ENCODE measurements at regions not wholly inside any gene's neighbourhood (a gene's known extent, or its start where the extent isn't known, plus 50 kb on each side); places are given as distances from the start of the nearest gene placed in this dataset.
A peak's percentile ranks its signal among the peaks of the same experiment; 100 is the strongest.

GRCh38 chrX:6377103-6377764 lies 148.6 kb upstream of the NLGN4X start:
- Histone ChIP-seq H3K27ac (no peak overlapping the region), H3K4me3 (no peak overlapping the region), H3K9me3 (no peaks in the 10 kb centered on the region), H3K4me1 (no peaks in the 10 kb centered on the region), H3K4me2 (no peak overlapping the region)
- POLR2A ChIA-PET = no interaction called here
- FAIRE-seq = peak; percentile 65
- TF ChIP-seq CHD2 (IDR thresholded peaks at IDR 0.05; ENCODE audit: low read length, partially characterized antibody) = no peak
- TF ChIP-seq GATA3 (IDR thresholded peaks at IDR 0.05; ENCODE audit: borderline replicate concordance) = no peak
- TF ChIP-seq KDM5A (IDR thresholded peaks at IDR 0.05) = no peak
- TF ChIP-seq, protein P1, sequence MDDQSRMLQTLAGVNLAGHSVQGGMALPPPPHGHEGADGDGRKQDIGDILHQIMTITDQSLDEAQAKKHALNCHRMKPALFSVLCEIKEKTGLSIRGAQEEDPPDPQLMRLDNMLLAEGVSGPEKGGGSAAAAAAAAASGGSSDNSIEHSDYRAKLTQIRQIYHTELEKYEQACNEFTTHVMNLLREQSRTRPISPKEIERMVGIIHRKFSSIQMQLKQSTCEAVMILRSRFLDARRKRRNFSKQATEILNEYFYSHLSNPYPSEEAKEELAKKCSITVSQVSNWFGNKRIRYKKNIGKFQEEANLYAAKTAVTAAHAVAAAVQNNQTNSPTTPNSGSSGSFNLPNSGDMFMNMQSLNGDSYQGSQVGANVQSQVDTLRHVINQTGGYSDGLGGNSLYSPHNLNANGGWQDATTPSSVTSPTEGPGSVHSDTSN (IDR thresholded peaks at IDR 0.05) = no peak
- TF ChIP-seq, protein P2, sequence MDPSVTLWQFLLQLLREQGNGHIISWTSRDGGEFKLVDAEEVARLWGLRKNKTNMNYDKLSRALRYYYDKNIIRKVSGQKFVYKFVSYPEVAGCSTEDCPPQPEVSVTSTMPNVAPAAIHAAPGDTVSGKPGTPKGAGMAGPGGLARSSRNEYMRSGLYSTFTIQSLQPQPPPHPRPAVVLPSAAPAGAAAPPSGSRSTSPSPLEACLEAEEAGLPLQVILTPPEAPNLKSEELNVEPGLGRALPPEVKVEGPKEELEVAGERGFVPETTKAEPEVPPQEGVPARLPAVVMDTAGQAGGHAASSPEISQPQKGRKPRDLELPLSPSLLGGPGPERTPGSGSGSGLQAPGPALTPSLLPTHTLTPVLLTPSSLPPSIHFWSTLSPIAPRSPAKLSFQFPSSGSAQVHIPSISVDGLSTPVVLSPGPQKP (IDR thresholded peaks at IDR 0.05; ENCODE audit: low read depth, low read length) = no peak
- no peak for TF ChIP-seq BHLHE40 (IDR thresholded peaks at IDR 0.05; ENCODE audit: low read depth, low read length)
- no peak for TF ChIP-seq HEYL (CRISPR knock-in tag; IDR thresholded peaks at IDR 0.05)
- TF ChIP-seq PHF8 (IDR thresholded peaks at IDR 0.05; ENCODE audit: borderline replicate concordance, low read depth) = no peak
- TF ChIP-seq HDAC2 (IDR thresholded peaks at IDR 0.05) = no peak
- TF ChIP-seq HOXB5 (CRISPR knock-in tag; IDR thresholded peaks at IDR 0.05) = no peak
- TF ChIP-seq MAZ (IDR thresholded peaks at IDR 0.05; ENCODE audit: borderline replicate concordance, low read depth, low read length) = no peak
- ATAC-seq = no peak
- 0% methylated on average over 3 of the region's 3 CpGs for WGBS (ENCODE audit: missing lambda C conversion rate)
- CTCF ChIA-PET = no interaction called here
- DNase-seq (ENCODE audit: low read depth in 1 of 2, low spot score in 1 of 2) = no peak

DNA sequence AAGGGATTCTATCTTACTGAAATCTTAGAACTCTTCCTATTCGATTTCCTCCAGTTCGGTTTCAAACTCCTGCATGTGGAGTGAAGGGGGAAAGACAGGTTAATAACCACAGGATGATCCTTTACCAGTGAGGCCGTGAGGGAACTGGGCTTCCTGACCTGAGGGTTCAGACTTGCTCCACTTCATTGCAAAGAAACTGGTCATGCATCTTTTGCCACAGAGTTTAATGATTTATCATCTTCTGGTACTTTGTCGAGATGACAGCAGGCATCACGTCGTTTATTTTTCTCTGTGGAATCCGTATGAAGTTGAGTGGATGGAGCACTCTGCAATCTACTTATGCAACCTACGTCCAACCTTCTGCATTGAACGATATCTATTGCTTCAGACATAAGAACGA lies 145.9 kb upstream of the NLGN4X start:
- DNase-seq (ENCODE audit: low read depth in 1 of 2, low spot score in 1 of 2) (no peak), FAIRE-seq (no peak), ATAC-seq (no peak)
- TF ChIP-seq HOXB5 (CRISPR knock-in tag; IDR thresholded peaks at IDR 0.05) (no peak), JUN (IDR thresholded peaks at IDR 0.05) (no peak), REST (IDR thresholded peaks at IDR 0.05) (no peak), KDM5A (IDR thresholded peaks at IDR 0.05) (no peak), RARB (CRISPR knock-in tag; IDR thresholded peaks at IDR 0.05) (no peak), FOSL2 (IDR thresholded peaks at IDR 0.05) (no peak), FOSL2 (CRISPR knock-in tag; IDR thresholded peaks at IDR 0.05) (no peak), KDM1A (IDR thresholded peaks at IDR 0.05; ENCODE audit: low read depth) (no peak), MAFK (IDR thresholded peaks at IDR 0.05; ENCODE audit: partially characterized antibody) (no peak), NFE2L2 (conservative IDR thresholded peaks at IDR 0.05; ENCODE audit: low read length) (no peak), TP53 (CRISPR knock-in tag; IDR thresholded peaks at IDR 0.05) (no peak), POLR2AphosphoS2 (conservative IDR thresholded peaks at IDR 0.05; ENCODE audit: low read length) (no peak), FOXS1 (CRISPR knock-in tag; IDR thresholded peaks at IDR 0.05) (no peak), SREBF2 (IDR thresholded peaks at IDR 0.05) (no peak), MYC (IDR thresholded peaks at IDR 0.05; ENCODE audit: borderline replicate concordance, low read length) (no peak), SMC3 (IDR thresholded peaks at IDR 0.05) (no peak)
- H3K4me3 ChIP-seq = no peak overlapping the region
- H3K27ac ChIP-seq = no peak overlapping the region
- H3K4me1 ChIP-seq = no peaks in the 10 kb centered on the region
- no peaks in the 10 kb centered on the region for H3K9me3 ChIP-seq
- POLR2A ChIA-PET = no interaction called here
- 3% methylated on average over 10 of the region's 10 CpGs for WGBS (ENCODE audit: missing lambda C conversion rate)
- no peak overlapping the region for H3K4me2 ChIP-seq
- CTCF ChIA-PET = no interaction called here
